NCI-H69 (cell line): ENCODE measurements at regions not wholly inside any gene's neighbourhood (a gene's known extent, or its start where the extent isn't known, plus 50 kb on each side); places are given as distances from the start of the nearest gene placed in this dataset.
"Not testable (repeated sequence)": the region's sequence is repeated elsewhere in the genome, so short reads cannot be mapped to it uniquely, and the experiment has no call there.

ENCODE experiments used
- DNase-seq: peaks from one replicate; lab custom pipeline; 2025; lab: John Stamatoyannopoulos, UW

DNA sequence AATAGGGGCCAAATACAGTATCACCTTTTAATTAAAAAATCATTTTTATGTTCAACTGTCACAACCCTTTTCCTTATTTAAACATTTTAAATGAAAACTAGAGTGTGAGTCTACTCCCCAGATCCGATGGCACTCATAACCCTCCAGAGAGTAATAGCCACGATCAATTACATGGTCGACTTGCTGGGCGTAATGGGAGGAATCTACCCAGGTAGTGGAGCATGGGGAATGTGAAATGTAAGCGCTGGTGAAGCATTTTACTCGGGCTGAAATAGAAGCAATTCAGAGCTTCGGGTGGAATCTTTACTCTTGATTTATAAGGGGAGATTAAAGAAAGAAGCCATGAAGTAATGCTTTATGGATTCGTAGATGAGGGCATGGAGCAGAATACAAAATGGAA lies 321.9 kb downstream of the ACTR3B start:
- DNase-seq: no peak

DNA sequence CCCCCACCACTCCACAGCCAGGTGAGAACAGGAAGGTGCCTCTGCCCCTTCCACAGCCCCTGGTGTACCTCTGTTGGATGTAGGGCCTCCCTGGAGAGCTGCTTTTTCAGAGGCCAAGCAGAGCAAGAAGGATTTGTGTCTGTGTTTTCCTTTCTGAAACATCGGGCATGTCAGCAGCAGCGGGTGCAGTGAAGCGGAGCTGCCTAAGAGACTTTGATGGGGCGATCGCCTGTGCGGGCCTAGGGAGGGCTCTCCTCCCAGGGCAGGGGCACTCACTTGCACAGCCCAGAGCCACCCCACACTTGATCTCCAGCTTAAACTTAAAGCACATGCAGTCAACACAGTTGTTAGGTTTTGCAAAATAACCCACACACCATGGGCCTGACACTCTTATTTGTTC lies 324.7 kb downstream of the ACTR3B start:
- no peak for DNase-seq

DNA sequence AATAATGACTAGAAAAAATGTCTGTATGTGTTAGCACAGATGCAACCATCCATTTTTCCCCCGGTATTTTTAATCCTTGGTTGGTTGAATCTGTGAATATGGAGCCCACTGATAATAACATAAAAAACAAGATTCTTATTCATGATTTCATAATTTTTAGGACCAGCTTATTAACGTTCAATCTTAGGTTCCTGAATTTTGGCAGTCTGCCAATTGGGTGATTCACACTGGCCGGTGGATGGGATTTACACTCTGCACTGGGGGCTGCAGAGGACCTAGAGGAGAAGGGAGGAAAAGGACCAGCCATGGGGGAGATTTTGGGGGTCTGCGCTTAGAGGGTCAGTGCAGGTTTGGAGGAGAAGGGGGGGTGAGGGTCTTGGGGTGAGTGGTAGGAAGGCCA lies 327.9 kb downstream of the ACTR3B start:
- peak; percentile 68 for DNase-seq

DNA sequence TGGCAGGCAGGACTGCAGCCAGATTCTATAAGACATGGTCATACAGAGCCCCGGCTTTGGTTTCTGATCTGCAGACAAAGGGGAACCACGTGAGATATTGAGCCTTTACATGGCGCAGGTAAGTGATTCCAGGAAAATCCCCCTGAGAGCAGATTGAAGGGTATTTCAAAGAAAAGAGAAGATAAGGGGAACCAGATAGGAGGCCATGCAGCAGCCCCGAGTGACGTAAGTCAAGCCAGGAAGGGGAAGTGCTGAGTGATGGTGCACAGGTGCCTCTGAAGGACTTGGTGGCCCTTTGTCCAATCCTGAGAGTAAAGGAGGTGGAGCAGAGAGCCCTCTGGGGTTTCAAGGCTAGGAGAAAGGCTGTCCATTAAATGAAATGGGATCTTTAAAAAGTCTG lies 329.0 kb downstream of the ACTR3B start:
- DNase-seq: peak; percentile 39

DNA sequence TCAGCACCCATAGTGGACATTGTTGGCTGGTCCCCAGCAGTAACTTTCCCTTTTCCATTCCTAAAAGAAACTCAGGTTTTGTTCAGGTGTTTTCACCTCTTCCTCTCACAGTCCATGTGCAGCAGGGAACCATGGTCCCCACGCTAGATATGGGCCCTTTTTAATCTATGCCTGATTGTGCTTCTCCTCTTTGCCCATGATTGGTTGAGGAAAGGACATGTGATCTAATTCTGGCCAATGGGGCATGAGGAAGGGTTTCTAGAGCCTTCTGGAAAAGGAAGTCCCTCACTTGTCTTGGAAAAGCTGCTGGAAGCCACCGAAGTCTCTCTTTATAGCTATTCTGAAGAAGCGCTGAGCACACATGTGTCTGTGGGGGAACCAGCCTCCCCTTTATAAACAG lies 330.7 kb downstream of the ACTR3B start:
- DNase-seq: no peak

DNA sequence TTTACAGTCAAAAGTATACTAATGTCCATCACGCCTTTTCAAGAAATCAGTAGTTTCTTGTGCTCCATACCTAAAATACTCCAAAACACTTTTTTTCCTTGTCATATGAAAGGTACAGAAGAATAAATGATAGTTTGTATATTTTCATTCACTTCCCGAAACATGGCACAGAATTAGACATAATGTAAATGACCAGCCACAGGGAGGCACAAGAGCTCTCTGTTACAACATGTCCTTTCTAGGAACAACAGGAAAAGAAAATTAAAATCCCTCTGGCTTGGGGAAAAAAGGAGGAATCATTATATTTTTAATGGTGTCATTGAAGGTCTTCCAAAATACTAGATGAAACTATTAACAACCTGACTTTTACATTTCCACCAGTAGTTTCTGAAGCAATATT lies 331.2 kb downstream of the ACTR3B start:
- DNase-seq: peak; percentile 51

DNA sequence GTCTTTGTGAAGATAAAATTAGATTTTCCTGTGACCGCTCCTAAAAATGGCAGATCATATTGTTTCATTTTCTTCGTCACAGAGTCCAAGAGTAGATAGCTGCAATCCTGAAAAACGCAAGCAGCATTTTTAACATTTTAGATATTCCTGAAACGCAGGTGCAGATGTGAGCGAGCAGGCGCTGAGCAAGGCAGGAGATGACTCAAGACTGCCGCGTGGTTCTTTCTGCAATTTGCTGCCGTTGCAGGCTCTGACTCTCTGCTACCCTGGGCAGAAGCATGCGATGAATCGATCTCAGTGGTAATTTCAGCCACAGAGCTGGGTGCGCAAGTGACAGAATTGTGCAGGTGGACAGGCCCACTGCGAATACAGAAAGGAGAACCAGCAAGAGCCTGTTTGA lies 331.9 kb downstream of the ACTR3B start:
- no peak for DNase-seq

DNA sequence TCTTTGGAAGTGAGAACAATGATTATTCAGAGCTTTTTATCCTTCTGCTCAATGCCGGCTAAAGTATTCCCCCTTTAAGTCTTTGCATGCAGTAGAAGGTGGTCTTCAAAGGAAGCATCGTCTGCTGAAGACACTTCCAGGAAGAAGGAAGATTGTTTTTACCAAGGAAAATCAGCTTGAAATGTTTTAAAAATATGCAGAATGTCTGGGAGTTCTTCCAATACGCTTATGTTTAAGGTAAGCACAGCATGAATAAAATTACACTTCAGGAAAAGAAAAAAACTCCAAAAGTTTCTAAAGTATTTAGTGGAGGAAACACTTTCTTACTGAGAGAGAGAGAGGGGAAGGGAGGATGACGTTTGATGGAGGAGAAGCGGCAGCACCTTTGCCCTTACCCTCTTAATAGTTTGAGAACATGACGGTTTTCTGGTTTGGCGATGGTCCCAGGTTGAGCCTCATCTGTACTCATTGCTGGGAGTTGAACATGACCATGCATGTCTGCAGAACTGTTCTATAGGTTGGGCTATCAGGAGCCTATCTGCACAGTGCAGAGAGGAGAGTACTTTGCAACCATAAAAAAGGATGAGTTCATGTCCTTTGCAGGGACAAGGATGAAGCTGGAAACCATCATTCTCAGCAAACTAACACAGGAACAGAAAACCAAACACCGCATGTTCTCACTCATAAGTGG lies 338.1 kb downstream of the ACTR3B start:
- DNase-seq: no peak

DNA sequence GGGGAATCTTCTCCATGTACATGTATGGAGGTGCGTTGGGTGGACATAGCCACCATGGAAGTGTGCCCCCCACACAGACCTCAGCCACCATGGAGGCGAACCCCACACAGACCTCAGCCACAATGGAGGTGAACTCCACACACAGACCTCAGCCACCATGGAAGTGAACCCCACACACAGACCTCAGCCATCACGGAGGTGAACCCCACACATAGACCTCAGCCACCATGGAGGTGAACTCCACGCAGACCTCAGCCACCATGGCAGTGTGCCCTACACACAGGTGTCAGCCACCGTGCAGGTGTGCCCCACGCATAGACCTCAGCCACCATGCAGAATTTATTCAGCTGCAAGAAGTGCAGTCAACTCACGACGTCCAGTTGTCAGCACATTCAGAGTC lies 339.7 kb downstream of the ACTR3B start:
- no peak for DNase-seq

DNA sequence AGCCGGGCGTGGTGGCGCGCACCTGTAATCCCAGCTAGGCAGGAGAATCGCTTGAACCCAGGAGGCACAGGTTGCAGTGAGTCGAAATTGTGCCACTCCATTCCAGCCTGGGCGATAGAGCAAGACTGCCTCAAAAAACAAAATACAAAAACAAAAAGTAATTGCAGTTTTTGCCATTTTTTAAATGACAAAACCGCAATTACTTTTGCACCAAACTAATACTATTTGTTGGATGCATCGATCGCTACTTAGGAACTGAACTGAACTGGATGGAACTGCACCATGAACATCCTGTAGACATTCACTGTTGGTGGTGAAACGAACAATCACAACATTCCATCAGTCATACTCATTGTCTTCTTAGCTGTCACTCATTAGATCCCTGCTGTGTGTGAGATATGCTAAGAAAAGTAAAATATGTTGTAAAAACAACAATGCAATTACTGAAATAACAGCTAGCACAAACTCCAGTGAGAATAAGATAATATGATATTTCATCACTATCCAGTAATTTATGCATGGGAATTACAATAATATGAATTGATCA lies 341.2 kb downstream of the ACTR3B start:
- no peak for DNase-seq

DNA sequence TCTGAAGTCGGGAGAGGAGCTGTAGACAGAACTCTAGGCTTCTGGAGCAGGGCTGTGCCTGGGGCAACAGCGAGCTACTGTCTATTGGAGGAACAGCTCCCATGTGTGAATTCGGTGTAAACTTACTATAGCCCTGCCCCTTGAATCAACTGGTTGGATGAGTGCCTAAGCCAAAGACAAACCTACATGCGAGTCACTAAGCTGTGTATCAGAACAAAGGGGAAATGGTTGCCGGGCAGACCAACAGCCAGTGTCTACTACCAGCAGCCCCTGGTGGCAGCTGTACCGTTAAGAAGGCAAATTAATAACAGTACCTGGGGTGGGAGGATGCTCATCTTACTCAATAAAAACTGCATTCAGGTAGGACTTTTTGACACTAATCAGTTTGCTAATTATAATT lies 343.6 kb downstream of the ACTR3B start:
- peak; percentile 34 for DNase-seq

DNA sequence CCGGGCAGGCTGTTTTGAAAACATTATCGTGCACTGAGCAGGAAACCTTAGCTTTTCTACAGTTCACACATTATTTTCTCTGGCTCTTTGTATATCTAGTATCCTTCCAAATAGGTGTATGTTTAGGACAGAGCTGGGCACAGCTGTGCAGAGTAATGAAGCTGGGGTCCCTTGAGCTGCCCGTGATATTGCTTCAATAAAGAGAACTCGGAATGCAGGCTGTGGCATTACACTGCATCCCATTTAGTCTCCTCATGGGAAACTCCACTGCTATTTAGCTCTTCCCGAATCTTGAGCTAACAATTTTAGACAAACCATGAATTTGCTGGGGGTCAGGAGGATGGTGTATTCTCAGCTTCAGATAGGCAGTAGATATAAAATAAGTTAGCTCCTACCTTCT lies 348.3 kb downstream of the ACTR3B start:
- DNase-seq: no peak

DNA sequence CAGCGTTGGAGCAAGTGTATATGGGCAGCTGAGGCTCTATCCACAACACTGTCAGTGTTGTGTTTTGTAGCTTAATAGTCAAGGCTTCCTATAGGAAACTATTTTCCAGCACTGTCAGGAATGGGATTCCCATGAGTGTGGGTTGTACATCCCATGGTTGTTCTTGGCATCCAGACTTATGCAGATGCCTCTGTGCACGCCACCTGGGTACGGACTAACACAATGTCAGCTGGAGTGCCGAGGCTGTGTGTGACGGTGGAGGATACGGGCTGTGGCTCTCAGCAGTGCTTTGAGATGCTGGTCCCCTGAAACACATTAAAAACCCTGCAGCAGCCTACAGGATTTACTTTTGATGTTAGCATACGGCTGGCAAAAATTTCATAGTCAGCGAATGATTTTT lies 350.0 kb downstream of the ACTR3B start:
- DNase-seq: no peak

DNA sequence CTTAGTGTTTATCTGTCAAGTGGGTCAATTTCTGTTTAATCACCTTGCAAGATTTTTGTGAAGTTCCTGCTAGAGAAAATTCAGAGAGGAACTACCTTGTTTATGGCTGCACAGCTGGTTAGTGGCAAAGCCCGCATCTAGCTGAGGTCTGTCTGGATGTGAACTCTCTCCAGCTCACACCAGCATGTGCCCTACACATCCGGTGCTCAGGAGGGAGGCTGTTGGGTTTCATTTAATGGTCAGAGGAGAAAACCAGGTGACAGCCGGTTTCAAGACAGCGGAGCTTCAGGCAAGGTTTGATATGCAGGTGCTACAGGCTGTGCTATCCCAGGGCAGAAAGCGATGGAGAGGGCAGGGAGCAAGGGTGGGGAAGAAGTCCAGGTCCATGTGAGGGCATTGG lies 351.1 kb downstream of the ACTR3B start:
- no peak for DNase-seq

DNA sequence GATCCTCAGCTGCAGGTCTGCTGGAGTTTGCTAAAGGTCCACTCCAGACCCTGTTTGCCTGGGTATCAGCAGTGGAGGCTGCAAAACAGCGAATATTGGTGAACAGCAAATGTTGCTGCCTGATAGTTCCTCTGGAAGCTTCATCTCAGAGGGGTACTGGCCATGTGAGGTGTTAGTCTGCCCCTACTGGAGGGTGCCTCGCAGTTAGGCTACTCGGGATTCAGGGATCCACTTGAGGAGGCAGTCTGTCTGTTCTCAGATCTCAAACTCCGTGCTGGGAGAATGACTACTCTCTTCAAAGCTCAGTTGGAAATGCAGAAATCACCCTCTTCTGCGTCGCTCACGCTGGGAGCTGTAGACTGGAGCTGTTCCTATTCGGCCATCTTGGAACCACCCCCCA lies 362.7 kb downstream of the ACTR3B start:
- DNase-seq: not testable (repeated sequence)

DNA sequence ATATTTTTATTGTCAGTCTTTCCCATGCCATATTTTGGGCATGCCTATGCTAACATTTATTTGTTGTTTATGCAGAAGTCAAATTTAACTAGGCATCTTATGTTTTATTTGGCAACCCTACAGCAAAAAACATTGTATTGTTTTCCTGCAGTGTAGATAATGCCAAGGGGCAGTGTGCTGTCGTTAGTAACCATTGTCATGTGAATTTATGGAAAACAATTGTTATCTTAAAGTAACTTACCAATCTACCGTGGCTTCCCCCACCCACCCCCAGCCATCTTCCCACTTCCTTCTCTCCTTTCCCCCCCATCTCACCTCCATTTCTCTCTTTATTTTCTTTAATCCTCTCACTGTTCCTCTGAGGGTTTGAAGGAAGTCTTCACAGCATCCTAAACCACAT lies 370.5 kb downstream of the ACTR3B start:
- no peak for DNase-seq

DNA sequence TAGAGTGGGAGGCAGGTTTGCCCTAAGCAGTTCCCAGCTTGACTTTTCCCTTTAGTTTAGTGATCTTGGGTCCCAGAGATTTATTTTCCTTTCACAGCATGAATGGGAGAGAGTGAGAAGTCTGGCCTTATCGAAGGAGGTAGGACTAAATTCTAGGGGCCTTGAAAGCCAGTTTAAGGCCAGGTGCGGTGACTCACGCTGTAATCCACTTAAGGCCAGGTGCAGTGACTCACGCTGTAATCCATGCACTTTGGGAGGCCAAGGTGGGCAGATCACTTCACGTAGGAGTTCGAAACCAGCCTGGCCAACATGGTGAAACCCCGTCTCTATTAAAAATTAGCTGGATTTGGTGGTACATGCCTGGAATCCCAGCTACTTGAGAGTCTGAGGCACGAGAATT lies 392.2 kb downstream of the ACTR3B start:
- peak; percentile 28 for DNase-seq

DNA sequence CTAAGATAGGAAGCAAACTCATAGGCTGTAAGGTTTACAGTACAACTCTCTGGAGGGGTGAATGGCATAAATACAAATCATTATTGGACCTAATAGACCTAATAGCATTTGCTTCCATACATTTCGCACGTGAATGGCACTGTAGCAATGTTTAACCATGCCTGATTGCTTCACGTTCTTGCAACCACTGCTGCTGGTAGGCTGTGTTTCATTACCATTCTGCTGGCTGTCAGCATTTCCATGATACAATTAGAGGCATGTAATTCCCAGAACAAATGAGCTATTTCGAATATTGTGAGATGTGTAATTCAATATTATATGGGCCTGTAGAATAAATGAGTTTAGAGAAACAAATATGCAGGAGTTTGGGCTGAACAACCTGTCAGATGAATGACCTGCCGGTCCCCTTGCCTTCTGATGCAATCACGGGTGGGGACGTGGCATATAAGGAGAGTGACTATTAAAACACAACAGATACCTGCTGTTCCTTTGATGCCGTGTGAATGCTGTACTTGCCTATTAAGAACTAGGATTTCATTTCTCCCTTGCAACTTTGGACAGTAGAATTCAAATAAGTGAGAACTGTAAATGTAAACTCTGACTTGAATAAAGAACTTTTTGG lies 393.4 kb downstream of the ACTR3B start:
- DNase-seq: peak; percentile 82

DNA sequence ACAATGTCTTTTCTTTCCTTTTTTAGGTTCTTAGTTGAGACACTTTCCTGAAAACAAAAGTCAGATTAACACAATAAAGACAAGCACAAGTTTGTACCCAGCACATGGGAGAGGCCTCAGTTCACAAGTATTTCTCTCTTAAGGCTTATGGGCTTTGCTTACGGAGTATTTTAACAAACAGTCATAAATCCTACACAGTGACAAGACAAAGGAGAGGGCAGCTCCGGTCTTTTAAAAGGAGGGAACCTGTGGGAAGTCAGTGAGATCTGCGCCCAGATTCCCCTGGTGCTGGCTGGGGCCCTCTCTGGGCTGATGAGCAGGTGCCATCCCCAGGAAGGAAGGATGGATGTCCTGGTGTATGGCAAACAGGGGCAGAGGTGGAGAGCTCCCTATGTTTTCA lies 398.6 kb downstream of the ACTR3B start:
- DNase-seq: no peak

DNA sequence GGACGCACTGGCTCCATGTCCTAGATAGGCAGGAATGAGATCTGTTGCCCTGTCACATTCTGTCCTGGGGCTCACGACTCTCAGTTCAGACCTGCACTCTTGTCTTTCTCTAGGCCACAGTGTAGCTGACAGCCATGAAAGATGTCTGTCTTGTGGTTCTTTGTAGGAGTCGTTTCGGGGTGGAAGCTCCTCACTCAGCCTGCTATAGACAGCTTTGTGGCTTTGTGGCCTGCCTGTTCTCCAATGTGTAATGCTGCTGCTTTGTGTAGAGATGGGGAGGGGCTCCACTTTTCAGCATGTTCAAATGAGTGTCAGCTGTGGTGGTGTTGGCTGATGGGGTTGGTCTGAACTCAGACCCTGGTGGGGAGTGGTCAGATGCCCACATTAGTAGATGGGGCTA lies 410.7 kb downstream of the ACTR3B start:
- no peak for DNase-seq

DNA sequence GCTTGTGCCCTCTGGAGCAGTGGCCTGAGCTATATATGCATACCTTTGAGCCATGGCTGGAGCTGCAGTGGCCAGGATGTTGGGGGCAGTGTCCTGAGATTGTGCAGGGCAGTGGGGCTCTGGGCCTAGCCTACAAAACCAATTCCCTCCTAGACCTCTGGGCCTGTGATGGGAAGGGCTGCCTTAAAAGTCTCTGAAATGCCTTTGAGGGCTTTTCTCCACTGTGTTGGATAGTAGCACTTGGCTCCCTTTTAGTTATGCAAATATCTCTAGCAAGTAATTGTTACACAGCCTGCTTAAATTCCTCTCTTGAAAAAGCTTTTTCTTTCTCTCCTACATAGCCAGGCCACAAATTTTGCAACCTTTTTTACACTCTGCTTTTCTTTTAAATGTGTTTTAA lies 426.4 kb downstream of the ACTR3B start:
- DNase-seq: no peak

DNA sequence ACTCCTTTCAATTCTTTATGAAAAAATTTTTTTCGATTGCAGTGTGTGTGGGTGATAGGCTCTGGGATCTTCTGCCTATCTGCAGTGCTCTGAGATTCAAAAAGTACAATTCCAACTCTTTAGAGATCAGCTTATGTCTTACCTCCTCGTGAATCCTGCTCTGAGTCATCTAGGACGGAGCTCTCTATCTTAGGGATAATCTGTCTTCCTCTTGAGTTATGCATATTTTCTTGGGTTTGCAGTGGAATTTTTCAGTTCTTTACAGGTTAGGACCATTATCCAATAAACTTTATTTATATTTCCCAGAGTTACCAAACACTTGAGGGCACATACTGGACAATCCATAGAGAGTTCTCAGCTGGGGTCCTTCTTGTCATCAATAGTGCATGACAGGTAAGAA lies 428.6 kb downstream of the ACTR3B start:
- no peak for DNase-seq

DNA sequence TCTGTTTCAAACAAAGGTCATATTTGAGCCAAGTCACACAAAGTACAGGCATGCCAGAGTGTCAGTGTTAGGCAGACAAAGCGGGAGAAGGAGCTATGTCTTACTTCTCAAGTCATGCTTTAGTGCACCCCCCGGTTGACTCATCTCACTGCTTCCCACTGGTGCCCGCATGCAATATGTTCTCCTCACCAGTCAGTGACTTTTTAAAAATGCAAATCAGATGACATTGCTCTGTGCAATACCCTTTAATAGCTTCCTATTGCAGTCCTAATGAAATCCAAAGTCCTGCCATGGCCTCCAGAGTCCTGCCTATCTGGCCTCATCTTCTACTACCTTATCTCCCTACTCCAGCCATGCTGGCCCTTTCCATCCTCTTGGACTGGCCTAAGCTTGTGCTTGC lies 429.1 kb downstream of the ACTR3B start:
- DNase-seq: no peak

DNA sequence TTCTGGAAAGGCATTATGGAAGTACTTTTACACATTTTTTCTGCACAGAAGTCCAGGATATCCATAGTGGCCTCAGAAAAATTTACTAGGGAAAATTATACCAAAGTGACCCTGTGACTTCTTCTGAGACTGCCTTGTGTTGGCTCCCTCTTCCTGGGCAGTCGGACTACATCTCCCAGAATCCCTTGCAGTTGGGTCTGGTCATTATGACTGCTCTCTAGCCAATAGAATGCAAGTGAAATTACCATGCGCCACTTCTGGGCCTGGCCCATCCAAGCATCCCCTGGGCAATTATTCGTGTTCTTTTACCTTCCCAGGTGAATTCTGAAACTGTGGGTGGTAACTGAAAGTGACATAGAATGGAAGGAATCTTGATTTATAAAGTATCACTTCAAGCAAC lies 430.9 kb downstream of the ACTR3B start:
- peak; percentile 6 for DNase-seq
